MV-4-11 (cell line): ENCODE measurements at regions not wholly inside any gene's neighbourhood (a gene's known extent, or its start where the extent isn't known, plus 50 kb on each side); places are given as distances from the start of the nearest gene placed in this dataset.
"Not testable (repeated sequence)": the region's sequence is repeated elsewhere in the genome, so short reads cannot be mapped to it uniquely, and the experiment has no call there.

ENCODE experiments used
- DNase-seq: peaks from one replicate; lab custom pipeline; 2025; lab: John Stamatoyannopoulos, UW

DNA sequence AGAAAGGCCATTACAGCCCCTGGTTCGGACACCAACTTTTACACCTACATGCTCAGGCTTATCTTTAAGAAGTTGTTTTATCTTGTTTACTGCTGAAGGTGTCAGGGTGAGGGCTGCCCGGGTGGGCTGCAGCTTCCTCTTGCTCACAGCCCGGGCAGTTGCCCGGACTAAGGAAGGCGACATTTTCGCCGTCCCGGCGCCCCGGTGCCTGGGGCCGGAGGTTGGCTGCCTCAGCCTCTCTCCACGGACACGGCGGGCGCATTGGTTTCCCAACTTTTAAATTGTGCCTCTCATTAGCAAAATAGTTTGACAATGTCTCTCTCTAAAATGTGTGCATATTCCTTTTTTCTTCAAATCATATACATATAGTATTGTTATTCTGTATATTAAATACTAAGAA is 198.5 kb downstream of the LRRC70 start:
- not testable (repeated sequence) for DNase-seq

DNA sequence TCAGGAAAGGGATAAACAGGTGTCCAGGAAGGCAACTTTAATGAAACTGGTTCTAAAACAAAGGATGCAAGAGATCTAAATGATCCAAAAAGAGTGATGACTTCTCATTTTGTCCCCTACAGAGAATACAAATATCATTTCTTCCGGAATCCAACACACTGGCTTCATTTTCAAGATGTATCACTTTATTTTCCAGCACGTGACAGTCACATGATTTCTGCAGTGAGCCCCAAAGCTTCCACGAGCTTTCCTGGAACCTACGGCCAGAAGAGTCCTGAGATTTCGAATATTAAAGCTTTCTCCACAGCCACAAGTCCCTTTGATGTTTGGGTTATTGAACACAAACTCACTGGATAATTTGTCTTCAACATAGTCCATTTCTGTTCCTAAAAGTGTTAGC is 198.0 kb downstream of the LRRC70 start:
- DNase-seq: not testable (repeated sequence)

DNA sequence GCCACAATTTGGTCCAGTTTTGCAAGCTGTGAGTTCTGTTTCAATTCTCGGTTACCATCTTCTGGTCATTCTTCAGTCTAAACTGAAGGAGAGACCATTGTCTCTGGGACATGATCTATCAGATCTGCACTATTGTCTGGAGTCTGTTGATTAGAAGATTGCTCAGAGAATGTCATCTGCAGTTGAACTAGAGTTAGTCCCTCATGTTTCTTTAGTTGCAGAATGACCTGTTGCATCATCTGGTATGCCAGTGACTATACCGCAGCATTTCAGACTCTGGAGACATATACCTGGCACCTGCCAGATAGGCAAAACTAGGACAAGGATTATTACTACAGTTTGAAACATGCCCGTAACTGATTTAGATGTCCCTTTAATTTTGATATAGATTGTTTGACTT is 194.8 kb downstream of the LRRC70 start:
- DNase-seq: no peak

DNA sequence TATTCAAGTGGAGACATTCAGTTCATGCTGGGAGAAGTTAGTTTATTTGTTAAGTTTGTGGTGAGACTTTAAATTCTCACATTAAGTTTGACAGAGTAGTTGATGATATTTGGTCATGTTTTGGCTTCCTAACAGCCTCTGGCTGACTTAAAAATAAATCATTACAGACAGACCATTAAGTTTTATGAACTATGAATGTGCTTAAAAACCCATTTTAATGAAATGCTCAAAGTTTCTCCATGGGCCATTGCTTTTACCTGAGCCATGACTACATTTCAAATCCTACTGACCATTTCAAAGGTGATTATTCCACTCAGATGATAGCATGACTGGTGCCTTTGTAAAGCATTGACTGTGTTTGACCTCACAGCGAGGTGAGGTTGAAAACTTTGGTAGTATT is 192.7 kb downstream of the LRRC70 start:
- DNase-seq: no peak

DNA sequence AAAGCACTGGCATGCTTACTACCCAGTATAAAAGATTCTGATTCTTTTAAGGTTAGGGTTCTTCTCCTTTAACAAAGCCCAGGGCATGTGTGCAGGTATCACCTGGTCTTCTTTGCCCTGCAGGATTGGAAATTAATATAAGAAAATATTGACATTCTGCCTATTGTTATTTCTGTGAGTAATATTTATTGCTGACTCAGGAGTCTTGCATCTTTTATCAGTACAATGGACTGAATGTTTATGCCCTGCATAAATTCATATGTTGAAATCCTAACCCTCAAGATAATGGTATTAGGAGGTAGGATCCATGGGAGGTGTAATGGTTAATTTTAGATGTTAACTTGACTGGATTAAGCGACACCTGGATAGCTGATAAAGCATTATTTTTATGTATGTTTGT is 189.0 kb downstream of the LRRC70 start:
- DNase-seq: no peak

DNA sequence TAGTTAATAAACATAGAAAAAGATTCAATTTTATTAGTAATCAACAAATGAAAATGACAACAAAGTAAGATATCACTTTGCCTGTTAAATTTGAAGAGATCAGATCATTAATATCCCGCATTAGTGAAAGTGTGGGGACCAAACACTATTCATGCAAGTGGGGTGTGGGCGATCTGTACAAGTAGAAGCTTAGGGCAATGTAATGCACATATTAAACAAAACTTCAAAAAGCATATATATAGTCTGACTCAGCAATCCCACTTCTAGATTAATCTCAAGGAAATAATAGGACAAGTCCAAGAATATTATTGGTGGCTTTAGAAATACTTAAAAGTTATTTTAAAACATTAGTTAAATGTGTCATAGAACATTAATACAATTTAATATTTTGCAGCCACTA is 188.5 kb downstream of the LRRC70 start:
- DNase-seq: no peak

DNA sequence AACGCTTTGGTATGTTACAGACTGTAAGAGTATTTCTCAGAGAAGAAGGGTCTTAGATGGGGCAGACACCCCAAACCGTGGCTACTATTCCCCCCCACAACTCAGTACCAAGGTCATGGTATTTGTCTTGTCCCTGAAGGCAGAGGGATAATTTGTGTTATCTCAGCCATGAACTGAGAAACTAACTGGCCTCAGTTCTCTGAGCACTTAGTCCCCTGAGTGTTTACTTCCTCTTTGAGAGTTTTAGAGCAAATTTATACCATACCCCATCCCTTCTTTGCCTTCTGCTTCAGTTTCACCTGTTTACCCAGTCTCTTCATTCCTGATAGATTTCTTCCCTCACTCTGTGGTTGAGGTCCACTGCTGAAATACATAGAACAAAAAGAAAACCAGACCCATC is 183.9 kb downstream of the LRRC70 start:
- no peak for DNase-seq

DNA sequence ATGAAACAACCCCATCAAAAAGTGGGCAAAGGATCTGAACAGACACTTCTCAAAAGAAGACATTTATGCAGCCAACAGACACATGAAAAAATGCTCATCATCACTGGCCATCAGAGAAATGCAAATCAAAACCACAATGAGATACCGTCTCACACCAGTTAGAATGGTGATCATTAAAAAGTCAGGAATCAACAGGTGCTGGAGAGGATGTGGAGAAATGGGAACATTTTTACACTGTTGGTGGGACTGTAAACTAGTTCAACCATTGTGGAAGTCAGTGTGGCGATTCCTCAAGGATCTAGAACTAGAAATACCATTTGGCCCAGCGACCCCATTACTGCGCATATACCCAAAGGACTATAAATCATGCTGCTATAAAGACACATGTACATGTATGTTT is 179.1 kb downstream of the LRRC70 start:
- DNase-seq: not testable (repeated sequence)

DNA sequence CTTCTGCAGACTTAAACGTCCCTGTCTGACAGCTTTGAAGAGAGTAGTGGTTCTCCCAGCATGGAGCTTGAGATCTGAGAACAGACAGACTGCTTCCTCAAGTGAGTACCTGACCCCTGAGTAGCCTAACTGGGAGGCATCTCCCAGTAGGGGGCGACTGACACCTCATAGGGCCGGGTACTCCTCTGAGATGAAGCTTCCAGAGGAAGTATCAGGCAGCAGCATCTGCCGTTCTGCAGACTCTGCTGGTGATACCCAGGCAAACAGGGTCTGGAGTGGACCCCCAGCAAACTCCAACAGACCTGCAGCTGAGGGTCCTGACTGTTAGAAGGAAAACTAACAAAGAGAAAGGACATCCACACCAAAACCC is 174.4 kb downstream of the LRRC70 start:
- DNase-seq: not testable (repeated sequence)

DNA sequence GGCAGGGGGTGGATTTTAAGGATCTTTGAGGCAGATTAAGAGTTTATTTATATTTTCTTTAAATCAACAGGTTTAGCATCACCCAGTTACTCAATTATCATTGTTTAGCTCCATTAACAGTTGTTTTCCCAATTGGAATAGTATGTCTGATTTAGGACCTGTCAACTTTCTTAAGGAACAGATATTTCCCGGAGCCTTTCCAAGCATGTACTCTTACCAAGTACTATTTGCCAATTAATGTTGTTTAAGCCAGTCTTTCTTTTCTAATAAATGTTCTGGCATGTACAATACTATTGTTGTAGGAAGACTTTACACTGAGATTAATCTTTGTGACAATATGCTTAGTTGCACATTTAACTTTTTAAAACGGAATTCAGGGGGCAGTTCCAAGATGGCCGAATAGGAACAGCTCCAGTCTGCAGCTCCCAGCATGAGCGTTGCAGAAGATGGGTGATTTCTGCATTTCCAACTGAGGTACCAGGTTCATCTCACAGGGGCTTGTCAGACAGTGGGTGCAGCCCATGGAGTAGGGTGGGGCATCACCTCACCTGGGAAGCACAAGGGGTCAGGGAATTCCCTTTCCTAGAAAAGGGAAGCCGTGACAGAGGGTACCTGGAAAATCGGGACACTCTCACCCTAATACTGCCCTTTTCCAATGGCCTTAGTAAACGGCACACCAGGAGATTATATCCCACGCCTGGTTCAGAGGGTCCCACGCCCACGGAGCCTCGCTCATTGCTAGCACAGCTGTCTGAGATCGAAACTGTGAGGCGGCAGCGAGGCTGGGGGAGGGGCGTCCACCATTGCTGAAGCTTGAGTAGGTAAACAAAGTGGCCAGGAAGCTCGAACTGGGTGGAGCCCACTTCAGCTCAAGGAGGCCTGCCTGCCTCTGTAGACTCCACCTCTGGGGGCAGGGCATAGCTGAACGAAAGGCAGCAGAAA is 173.7 kb downstream of the LRRC70 start:
- DNase-seq: not testable (repeated sequence)

DNA sequence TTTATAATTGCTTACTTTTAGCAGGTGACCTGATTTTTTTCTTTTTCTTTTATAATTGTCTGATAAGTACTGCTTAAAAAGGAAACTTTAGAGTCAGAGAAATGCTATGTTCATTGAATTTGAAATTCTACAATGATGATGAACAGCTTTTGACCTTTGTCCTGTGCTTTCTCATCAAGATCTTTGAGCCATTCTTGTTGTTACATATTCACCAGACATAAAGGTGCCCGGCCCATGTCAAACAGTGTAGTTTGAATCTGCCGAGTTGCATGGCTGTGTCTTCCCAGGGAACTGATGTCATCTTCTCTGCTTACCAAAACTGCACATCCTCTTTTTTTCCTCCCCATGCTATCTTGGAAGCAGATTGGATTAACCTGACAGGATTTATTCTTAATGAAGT is 163.6 kb downstream of the LRRC70 start:
- DNase-seq: no peak

DNA sequence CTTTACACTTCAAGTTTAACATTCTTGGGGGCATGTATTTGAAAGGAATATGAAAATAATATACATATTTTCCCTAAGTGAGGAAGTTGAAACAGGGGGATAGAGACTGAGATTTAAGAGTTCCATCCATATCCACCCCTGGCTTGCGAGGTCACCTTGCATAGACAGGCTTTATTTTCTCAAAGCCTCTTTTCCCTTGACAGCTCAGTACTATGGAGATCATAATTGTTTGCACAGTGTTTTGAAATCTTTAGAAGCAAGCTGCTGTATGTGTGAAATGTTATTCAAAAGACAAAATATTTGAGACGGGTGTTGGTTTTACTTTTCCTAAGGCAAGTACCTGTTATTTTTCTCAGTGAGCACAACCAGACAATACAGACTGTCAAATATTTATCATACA is 163.1 kb downstream of the LRRC70 start:
- DNase-seq: no peak

DNA sequence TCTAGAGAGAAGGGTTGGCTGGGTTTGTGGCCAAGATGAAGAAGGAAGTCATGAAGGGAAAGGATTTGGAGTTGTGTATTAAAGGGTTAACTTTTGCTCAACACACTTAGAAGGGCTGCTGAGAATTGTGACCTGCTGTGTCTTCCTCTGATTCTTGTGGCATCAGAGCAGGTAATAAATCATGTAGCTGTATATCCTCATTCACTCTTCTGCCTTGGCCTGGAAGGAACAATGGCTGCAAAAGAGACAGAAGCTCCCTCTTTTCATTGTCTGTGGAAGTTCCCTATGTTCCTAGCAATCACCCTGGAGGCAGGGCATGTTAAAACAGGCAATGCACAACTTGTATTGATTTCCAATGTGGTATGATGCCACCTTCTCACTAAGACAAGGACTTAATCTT is 159.1 kb downstream of the LRRC70 start:
- DNase-seq: peak; percentile 82

DNA sequence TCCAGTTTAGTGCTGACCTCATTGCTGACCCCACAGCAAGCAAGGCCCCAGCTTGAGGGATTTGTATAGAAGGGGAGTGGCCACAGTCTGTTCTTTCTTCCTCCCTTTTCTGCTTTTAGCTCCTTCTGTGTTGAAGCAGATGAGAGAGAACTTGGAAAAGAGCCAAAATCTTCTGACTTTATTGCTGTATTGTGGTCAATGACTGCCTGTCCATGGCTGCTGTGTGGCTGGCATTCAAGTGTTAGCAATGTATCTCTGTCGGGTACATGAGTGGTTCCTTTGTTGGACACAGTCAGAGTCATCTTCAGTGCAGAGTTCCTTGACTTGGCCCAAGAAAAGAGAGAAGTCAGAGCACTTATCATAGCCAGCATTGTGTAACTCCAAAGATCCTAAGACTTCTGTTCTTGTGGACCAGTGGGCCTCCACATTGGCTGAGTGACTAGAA is 154.1 kb downstream of the LRRC70 start:
- DNase-seq: peak; percentile 100

DNA sequence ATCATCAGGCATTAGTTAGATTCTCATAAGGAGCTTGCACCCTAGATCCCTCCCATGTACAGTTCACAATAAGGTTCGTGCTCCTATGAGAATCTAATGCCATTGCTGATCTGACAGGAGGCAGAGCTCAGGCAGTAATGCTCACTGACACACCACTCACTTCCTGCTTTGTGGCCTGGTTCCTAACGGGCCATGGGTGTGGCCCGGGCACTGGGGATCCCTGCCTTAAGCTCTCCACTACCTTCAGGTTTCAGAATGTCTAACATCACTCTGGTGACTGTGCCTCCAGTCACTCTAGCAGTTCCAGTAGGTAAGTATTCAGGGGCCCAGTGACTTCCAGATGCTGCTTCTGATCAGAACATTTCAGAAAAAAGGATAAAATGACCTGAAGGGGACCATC is 152.4 kb downstream of the LRRC70 start:
- peak; percentile 86 for DNase-seq

DNA sequence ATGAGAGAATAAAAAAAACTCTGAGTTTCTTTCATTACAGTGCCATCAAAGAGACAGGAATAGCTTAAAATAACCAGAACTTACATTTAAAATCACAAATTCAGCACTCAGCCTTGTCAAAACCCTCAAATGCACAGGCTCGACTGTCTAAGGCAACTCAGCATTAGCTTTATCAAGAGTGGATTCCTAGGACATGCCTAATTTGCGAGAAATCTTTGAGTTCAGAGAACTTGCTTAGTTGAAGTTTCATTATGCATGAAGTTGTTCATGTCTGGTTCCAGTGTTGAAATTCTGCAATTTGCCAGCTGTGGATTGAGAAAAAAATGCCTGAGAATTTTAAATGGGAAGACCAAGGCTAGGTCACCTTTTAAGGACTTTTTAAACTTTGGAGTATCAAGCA is 151.1 kb downstream of the LRRC70 start:
- no peak for DNase-seq

DNA sequence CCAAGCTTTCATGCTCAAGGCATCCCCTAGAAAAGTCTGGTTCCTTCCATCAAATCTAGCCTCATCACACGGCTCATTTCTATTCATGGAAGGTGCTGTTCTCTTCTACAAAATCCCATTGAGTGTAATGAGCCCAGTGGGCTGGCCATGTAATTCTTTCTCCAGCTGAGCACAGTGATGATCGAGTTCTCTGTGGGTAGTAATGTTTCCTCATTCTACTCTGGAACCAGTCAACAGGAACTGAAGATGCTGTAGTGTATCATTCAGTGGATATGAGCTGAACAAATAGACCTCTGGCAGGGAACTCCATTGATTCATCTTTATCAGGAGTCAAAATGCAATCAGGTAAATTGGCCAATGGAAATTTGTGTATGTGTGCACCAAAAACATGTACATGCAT is 149.2 kb downstream of the LRRC70 start:
- peak; percentile 61 for DNase-seq

DNA sequence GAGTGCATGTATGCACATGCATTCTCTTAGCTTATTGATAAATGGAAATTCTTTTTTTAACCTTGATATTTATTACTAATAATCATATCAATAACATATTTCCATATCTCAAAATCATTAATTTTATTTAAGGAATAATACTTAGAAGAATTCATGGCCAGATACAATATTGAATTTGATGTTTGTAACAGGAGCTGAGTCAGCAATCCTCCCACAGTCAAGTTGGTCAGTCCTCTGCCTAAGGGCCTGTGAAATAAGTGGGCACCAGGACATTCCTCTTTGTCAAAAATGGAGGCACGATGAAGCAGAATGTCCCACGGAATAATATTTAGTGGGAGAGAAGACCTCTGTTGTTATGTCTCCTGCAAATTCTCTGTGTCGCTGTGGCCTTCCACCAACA is 148.6 kb downstream of the LRRC70 start:
- no peak for DNase-seq

DNA sequence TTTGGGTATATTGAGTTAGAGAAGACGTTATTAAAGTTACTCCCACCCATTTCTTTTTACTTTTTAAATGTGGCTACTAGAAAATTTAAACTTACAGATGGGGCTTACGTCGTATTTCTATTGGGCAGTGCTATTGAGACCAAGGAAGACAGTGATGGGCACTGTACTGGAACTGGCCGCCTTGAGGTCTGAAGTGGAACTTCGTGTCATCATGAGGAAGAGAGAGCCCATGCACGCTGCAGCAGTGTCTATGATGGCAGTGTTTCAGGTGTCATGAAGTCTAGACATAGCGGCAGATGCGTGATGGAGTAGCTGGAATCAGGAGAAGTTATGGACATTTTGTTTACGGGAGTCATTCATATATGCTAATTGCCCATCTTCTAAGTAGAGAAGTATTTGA is 143.7 kb downstream of the LRRC70 start:
- no peak for DNase-seq

DNA sequence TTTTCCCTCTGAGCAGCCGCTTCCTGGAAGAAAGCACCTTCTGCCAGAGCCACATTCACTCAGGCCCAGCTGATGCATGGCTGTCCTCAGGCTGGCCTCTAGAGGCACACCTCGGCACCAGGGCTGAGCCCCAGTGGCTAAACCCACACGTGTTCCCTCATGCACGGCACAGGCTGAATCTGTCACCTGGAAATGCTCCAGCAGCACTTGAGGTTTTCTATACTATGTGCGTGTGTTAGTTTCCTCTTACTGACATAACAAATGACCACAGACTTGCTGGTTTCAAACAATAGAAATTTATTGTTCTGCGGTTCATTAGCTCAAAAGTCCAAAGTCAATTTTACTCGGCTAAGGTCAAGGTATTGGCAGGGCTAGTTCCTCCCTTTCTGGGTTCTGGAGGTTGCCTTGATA is 141.4 kb downstream of the LRRC70 start:
- DNase-seq: peak; percentile 35

DNA sequence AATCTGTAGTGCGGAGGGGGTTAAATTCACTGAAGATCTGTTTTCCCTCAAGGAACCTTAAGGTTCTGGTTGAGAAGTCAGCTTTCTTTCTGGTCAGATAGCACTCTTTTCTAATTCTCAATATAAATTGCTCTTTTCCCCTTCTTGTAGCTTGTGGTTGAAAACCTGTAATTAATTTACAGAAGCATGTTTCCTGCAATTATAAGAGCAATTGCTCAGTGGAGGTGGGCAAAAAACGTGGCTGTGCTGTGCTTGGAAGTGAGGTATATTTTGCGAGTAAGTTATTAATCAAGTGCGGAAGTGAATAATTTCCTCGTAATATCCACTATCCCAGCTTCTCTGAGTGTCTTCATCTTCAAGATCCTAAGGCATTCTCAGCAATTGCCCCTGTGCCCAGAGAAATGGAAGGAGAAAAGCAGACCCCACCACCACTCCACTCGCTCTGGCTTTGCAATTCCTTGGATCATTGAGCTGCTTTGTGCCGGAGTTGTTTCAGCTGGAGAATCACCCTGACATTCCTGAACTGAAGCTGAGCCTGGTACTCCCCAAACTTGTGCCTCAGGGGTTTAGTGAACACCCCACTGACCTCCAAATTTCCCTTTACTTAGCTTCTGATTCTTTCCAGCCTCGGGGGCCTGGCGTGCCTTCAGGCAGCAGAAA is 140.6 kb downstream of the LRRC70 start:
- DNase-seq: no peak

DNA sequence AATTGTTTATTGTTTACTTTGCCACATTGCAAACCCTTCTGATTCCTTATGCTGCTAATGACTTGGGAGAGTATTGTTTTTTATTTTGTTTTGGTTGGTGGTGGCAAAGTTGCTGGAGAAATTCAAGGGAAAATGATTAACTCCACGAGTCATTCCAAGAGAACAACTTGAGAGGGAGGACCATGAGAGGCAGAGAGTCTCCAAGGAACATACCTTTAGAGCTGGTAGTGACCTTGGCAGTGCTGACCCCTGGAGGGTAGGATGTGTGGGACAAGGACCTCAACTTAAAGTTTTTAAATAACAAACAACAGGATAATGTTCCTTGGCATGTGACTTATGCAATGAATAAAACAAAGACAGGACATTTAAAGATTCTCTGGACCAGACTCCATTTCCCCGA is 139.7 kb downstream of the LRRC70 start:
- no peak for DNase-seq

DNA sequence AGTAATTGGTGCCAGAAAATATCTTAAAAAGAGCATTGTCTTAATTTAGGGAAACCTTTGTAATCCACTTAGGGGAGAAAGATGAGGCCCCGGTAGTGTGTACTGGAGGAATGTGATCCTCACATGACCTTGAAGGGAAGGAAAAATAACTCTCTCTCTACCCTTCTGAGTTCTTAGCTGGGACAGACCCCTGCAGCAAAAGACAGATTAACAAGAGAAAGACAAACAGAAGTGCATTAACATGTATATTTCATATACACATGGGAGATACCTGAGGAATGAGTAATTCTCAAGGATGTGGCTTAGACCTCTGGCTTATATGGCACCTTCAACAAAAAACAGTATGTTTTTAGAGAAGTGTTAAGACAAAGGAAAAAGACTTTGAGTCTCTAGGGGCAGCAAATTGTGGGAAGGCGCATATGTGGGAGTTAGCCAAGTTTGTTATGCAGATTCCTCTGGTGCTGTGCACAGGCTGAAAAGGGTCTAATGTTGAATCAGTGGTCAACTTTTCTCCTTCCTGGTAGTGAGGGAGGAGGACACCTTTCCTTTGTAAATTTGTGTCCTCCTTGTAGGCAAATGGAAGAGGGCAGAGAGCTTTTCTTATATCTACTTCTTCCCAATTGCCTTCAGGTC is 138.8 kb downstream of the LRRC70 start:
- DNase-seq: no peak
